ENCODE measurements at regions not wholly inside any gene's neighbourhood (a gene's known extent, or its start where the extent isn't known, plus 50 kb on each side); places are given as distances from the start of the nearest gene placed in this dataset.

GRCh38 chr4:176525576-176525975 is 205.8 kb downstream of the SPCS3 start:
- DNase-seq (ENCODE audit: insufficient read length): no peak
- FAIRE-seq: no peak

DNA sequence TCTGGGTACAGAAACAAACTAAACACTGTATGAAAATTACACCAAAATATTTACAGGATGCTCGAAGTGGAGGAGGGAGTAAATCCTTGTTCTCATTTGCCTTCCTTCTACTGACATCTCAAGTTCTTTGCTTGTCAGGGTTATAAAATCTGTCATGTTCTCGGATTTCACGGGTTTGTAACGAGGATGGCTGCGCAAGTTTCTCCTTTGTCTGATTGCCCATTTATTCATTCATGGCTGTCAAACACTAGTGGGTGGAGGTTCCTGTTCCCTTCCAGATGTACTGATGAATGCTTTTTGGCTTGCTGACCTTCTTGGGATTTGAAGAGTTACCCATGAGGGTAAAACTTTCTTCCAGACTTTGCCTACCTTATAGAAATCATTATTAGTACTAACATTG is 206.9 kb downstream of the SPCS3 start:
- FAIRE-seq (no peak), DNase-seq (ENCODE audit: insufficient read length) (no peak)
- TF ChIP-seq POLR2AphosphoS5 (IDR thresholded peaks at IDR 0.05; ENCODE audit: low read depth, low read length) (no peak), POLR2A (IDR thresholded peaks at IDR 0.05; ENCODE audit: low read depth, low read length) (no peak), TAF1 (IDR thresholded peaks at IDR 0.05; ENCODE audit: borderline replicate concordance, low read depth, low read length) (no peak)

More at GRCh38 chr4:176525576-176525975, 205.8 kb downstream of the SPCS3 start:
- TF ChIP-seq POLR2AphosphoS5 (IDR thresholded peaks at IDR 0.05; ENCODE audit: low read depth, low read length) (no peak), TAF1 (IDR thresholded peaks at IDR 0.05; ENCODE audit: borderline replicate concordance, low read depth, low read length) (no peak), POLR2A (IDR thresholded peaks at IDR 0.05; ENCODE audit: low read depth, low read length) (no peak)

DNA sequence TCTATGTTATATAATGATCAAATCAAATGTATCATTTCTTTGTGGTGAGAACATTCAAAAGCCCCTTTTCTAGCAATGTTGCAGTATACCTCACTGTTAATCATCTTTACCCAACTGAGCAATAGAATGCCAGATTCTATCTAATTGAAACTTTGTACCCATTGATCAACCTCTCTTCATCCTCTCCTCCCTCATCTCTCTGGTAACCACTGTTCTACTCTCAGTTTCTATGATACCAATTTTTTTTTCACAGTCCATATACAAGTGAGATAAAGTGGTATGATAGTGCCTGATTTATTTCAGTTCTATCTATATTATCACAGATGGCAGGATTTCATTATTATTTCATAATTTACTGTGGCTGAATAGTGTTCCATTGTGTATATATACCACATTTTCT is 209.8 kb downstream of the SPCS3 start:
- no peak for FAIRE-seq
- no peak for DNase-seq (ENCODE audit: insufficient read length)
- no peak for TF ChIP-seq POLR2A (IDR thresholded peaks at IDR 0.05; ENCODE audit: low read depth, low read length)
- no peak for TF ChIP-seq POLR2AphosphoS5 (IDR thresholded peaks at IDR 0.05; ENCODE audit: low read depth, low read length)
- TF ChIP-seq TAF1 (IDR thresholded peaks at IDR 0.05; ENCODE audit: borderline replicate concordance, low read depth, low read length): no peak

DNA sequence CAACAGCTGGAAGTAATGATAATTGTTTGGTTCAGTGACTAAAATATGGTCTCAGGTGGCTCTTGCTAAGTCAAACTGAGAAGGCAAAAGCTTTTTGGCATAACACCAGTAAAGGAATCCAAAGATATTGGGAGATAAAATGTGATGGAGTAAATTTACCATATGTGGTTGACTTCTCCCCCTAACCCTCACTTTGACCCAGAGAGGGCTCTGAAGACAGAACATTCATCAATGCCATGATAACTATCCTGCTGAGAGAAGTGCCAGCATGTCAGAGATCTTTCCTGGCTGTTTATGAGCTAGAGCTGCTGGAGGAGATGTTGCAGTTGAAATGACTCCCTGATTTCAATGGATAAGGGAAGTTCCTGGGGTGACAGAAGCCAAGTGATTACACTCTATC is 213.4 kb downstream of the SPCS3 start:
- DNase-seq (ENCODE audit: insufficient read length) (no peak), FAIRE-seq (no peak)
- no peak for TF ChIP-seq POLR2A (IDR thresholded peaks at IDR 0.05; ENCODE audit: low read depth, low read length)
- TF ChIP-seq TAF1 (IDR thresholded peaks at IDR 0.05; ENCODE audit: borderline replicate concordance, low read depth, low read length): no peak
- no peak for TF ChIP-seq POLR2AphosphoS5 (IDR thresholded peaks at IDR 0.05; ENCODE audit: low read depth, low read length)

DNA sequence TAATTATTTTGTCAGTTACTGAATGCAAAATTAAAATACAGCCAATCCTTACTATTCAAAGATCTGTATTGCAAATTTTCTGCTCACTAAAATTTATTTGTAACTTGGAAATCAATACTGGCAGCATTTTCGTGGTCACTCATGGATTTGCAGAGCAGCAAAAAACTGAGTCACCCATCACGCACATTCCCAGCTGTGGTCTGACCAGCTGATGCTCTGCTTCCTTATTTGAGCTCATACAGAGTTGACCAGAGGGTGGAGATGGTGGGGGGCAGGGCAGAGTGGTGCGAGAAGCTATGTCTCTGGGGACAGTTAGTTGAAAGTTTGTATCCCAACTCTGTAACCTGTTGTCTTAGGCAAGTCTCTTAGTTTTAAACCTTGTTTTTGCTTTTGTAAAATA is 214.8 kb downstream of the SPCS3 start:
- DNase-seq (ENCODE audit: insufficient read length) (no peak), FAIRE-seq (no peak)
- TF ChIP-seq POLR2AphosphoS5 (IDR thresholded peaks at IDR 0.05; ENCODE audit: low read depth, low read length) (no peak), POLR2A (IDR thresholded peaks at IDR 0.05; ENCODE audit: low read depth, low read length) (no peak), TAF1 (IDR thresholded peaks at IDR 0.05; ENCODE audit: borderline replicate concordance, low read depth, low read length) (no peak)

DNA sequence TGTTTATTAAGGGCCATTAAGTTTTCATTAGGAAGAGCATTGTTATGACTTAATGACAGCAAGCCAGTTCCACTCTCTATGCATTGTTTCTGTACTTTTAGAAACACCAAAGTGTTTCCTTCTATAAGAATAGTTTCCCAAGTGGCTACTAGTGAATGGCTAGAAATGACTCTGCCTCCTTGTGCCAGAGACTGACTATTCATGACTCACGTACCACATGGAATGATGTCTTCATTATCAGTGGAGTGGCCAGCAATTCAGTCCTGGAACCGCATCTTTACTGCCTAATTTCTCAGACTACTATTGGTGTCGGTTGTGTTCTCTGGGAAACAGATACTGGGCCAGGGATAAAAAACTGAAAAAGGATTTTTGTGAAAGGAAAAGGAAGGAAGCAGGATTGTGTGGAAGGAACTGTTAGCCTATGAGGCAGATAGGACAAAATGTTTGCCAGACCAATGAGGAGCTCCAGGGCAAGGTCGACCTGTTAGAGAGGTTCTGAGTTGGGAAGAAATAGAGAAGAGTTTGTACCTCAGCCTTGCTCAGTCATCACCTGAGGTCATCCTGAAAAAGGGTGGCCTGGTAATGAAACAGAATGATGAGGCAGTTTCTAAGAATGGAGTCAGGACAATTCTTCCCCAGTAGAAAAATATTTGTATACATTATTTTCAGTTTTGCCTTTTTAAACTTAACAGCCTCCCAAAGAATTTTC is 218.6 kb downstream of the SPCS3 start:
- FAIRE-seq: no peak
- DNase-seq (ENCODE audit: insufficient read length): no peak
- TF ChIP-seq TAF1 (IDR thresholded peaks at IDR 0.05; ENCODE audit: borderline replicate concordance, low read depth, low read length): no peak
- TF ChIP-seq POLR2AphosphoS5 (IDR thresholded peaks at IDR 0.05; ENCODE audit: low read depth, low read length): no peak
- TF ChIP-seq POLR2A (IDR thresholded peaks at IDR 0.05; ENCODE audit: low read depth, low read length): no peak

DNA sequence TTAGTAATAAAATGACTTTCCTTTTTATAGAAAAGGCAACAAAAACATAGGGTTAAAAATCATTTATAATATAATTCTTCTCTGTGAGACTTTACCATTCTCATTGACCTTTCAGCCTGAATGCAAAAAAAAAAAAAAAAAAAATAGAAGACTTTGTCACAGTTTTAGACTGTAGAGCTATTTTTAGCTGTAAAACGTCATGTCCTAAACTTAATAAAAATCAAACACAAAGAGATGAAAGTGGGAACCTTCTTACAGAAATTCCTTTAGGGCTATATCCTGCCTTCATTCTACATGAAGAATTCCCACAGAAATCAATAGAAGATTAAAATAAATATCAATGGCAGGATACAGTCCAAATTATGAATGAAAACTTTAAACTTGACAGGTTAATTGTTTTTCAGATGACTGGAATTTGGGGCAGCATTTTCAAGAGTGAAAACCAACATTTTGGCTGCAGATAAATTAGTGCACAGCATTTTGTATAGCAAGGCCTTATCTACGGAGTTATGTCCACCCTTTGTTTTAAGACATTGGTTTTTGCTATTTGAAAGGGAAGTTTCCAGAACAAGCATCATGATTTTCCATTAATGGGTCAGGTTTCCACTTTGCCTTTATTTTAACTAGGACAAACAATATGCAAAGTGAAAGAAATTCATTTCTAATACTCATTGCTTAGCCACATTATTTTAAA is 219.5 kb downstream of the SPCS3 start:
- FAIRE-seq: no peak
- TF ChIP-seq POLR2A (IDR thresholded peaks at IDR 0.05; ENCODE audit: low read depth, low read length) (no peak), TAF1 (IDR thresholded peaks at IDR 0.05; ENCODE audit: borderline replicate concordance, low read depth, low read length) (no peak), POLR2AphosphoS5 (IDR thresholded peaks at IDR 0.05; ENCODE audit: low read depth, low read length) (no peak)
- no peak for DNase-seq (ENCODE audit: insufficient read length)

- DNase-seq (ENCODE audit: insufficient read length) (no peak), FAIRE-seq (no peak)
- no peak for TF ChIP-seq TAF1 (IDR thresholded peaks at IDR 0.05; ENCODE audit: borderline replicate concordance, low read depth, low read length)
- no peak for TF ChIP-seq POLR2A (IDR thresholded peaks at IDR 0.05; ENCODE audit: low read depth, low read length)
- no peak for TF ChIP-seq POLR2AphosphoS5 (IDR thresholded peaks at IDR 0.05; ENCODE audit: low read depth, low read length)
Measured at GRCh38 chr4:176539785-176540175, 220.0 kb downstream of the SPCS3 start.

GRCh38 chr4:176540814-176541213 is 221.0 kb downstream of the SPCS3 start:
- no peak for DNase-seq (ENCODE audit: insufficient read length)
- no peak for FAIRE-seq
- TF ChIP-seq POLR2A (IDR thresholded peaks at IDR 0.05; ENCODE audit: low read depth, low read length) (no peak), TAF1 (IDR thresholded peaks at IDR 0.05; ENCODE audit: borderline replicate concordance, low read depth, low read length) (no peak), POLR2AphosphoS5 (IDR thresholded peaks at IDR 0.05; ENCODE audit: low read depth, low read length) (no peak)

DNA sequence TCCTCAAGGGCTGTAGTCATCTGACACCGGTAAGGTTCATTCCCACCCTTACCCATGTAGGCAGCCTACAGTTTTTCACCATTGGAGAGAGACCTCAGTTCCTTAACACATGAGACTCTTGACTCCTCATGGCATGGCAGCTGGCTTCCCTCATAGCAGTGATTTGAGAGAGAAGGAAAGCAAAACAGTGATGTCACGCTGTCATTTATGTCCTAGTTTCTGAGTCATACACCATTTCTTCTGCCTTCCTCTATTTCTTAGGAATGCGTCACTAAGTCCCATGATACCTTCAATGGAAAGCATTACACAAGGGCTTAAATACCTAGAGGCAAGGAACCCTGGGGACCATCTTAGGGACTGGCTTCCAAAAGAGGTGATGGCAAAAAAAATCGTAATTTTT is 226.1 kb downstream of the SPCS3 start:
- no peak for TF ChIP-seq POLR2A (IDR thresholded peaks at IDR 0.05; ENCODE audit: low read depth, low read length)
- TF ChIP-seq TAF1 (IDR thresholded peaks at IDR 0.05; ENCODE audit: borderline replicate concordance, low read depth, low read length): no peak
- no peak for TF ChIP-seq POLR2AphosphoS5 (IDR thresholded peaks at IDR 0.05; ENCODE audit: low read depth, low read length)
- DNase-seq (ENCODE audit: insufficient read length): no peak
- no peak for FAIRE-seq

- DNase-seq (ENCODE audit: insufficient read length) (no peak), FAIRE-seq (no peak)
- TF ChIP-seq TAF1 (IDR thresholded peaks at IDR 0.05; ENCODE audit: borderline replicate concordance, low read depth, low read length) (no peak), POLR2AphosphoS5 (IDR thresholded peaks at IDR 0.05; ENCODE audit: low read depth, low read length) (no peak), POLR2A (IDR thresholded peaks at IDR 0.05; ENCODE audit: low read depth, low read length) (no peak)
Measured at GRCh38 chr4:176546975-176547374, 227.2 kb downstream of the SPCS3 start.

DNA sequence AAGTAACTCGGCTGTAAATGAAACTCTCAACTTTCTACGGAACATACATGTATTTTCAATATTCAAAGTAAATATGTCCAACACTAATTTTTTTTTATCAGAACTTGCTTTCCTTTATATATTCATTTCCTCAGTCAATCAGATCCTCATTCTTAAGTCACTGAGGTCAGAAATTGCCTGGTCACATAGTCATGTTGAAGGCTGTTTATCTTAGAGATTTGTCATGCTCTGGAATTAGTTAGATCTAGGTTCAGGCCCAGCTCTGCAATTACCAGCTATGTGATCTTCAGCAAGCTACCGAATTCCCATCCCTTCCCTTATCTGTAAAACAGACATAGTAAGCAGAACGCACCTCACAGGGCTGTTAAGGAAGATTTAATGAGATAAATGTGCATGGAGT is 228.8 kb downstream of the SPCS3 start:
- DNase-seq (ENCODE audit: insufficient read length): no peak
- no peak for FAIRE-seq
- TF ChIP-seq POLR2AphosphoS5 (IDR thresholded peaks at IDR 0.05; ENCODE audit: low read depth, low read length) (no peak), TAF1 (IDR thresholded peaks at IDR 0.05; ENCODE audit: borderline replicate concordance, low read depth, low read length) (no peak), POLR2A (IDR thresholded peaks at IDR 0.05; ENCODE audit: low read depth, low read length) (no peak)
